ENCODE measurements at regions not wholly inside any gene's neighbourhood (a gene's known extent, or its start where the extent isn't known, plus 50 kb on each side); places are given as distances from the start of the nearest gene placed in this dataset.
A peak's percentile ranks its signal among the peaks of the same experiment; 100 is the strongest.
"Not testable (repeated sequence)": the region's sequence is repeated elsewhere in the genome, so short reads cannot be mapped to it uniquely, and the experiment has no call there.

GRCh38 chr4:97072666-97073065 lies 1070.6 kb downstream of the STPG2 start:
- H3K4me3 ChIP-seq (ENCODE audit: low read depth, low read length): no peak overlapping the region
- H3K27ac ChIP-seq: no peak overlapping the region
- H3K27me3 ChIP-seq (ENCODE audit: insufficient read depth, low read depth, severe bottlenecking): no peaks in the 10 kb centered on the region
- no peaks in the 10 kb centered on the region for H3K36me3 ChIP-seq
- DNase-seq: peak; percentile 87
- no peak for TF ChIP-seq CTCF (IDR thresholded peaks at IDR 0.05; ENCODE audit: low read depth, low read length)
- H3K9me3 ChIP-seq (ENCODE audit: severe bottlenecking): no peaks in the 10 kb centered on the region

- H3K9me3 ChIP-seq (ENCODE audit: severe bottlenecking): no peaks in the 10 kb centered on the region
- H3K36me3 ChIP-seq: no peaks in the 10 kb centered on the region
- H3K27me3 ChIP-seq (ENCODE audit: insufficient read depth, low read depth, severe bottlenecking): no peaks in the 10 kb centered on the region
- TF ChIP-seq CTCF (IDR thresholded peaks at IDR 0.05; ENCODE audit: low read depth, low read length): no peak
- no peak overlapping the region for H3K4me3 ChIP-seq (ENCODE audit: low read depth, low read length)
- DNase-seq: no peak
- H3K27ac ChIP-seq: no peak overlapping the region
Observed at GRCh38 chr4:97073194-97073593, 1070.1 kb downstream of the STPG2 start.

GRCh38 chr4:97074531-97074930 lies 1068.7 kb downstream of the STPG2 start:
- no peak for TF ChIP-seq CTCF (IDR thresholded peaks at IDR 0.05; ENCODE audit: low read depth, low read length)
- no peaks in the 10 kb centered on the region for H3K36me3 ChIP-seq

GRCh38 chr4:97081951-97082350 lies 1061.3 kb downstream of the STPG2 start:
- Histone ChIP-seq H3K4me3 (ENCODE audit: low read depth, low read length) (no peak overlapping the region), H3K36me3 (no peaks in the 10 kb centered on the region), H3K27ac (no peak overlapping the region), H3K9me3 (ENCODE audit: severe bottlenecking) (no peaks in the 10 kb centered on the region), H3K27me3 (ENCODE audit: insufficient read depth, low read depth, severe bottlenecking) (no peaks in the 10 kb centered on the region)
- TF ChIP-seq CTCF (IDR thresholded peaks at IDR 0.05; ENCODE audit: low read depth, low read length): no peak
- DNase-seq: no peak

More at GRCh38 chr4:97074531-97074930, 1068.7 kb downstream of the STPG2 start:
- Histone ChIP-seq H3K4me3 (ENCODE audit: low read depth, low read length) (no peak overlapping the region), H3K27me3 (ENCODE audit: insufficient read depth, low read depth, severe bottlenecking) (no peaks in the 10 kb centered on the region), H3K9me3 (ENCODE audit: severe bottlenecking) (no peaks in the 10 kb centered on the region), H3K27ac (no peak overlapping the region)
- DNase-seq: no peak

GRCh38 chr4:97097036-97097435 lies 1046.2 kb downstream of the STPG2 start:
- H3K9me3 ChIP-seq (ENCODE audit: severe bottlenecking); DNase-seq; H3K36me3 ChIP-seq; H3K27ac ChIP-seq; H3K27me3 ChIP-seq (ENCODE audit: insufficient read depth, low read depth, severe bottlenecking); H3K4me3 ChIP-seq (ENCODE audit: low read depth, low read length): not testable (repeated sequence)

- H3K27ac ChIP-seq; H3K4me3 ChIP-seq (ENCODE audit: low read depth, low read length); H3K27me3 ChIP-seq (ENCODE audit: insufficient read depth, low read depth, severe bottlenecking); H3K9me3 ChIP-seq (ENCODE audit: severe bottlenecking); DNase-seq; H3K36me3 ChIP-seq: not testable (repeated sequence)
Observed at GRCh38 chr4:97101171-97101570, 1042.1 kb downstream of the STPG2 start.

GRCh38 chr4:97103252-97103651 lies 1040.0 kb downstream of the STPG2 start:
- no peak for TF ChIP-seq CTCF (IDR thresholded peaks at IDR 0.05; ENCODE audit: low read depth, low read length)
- no peak for DNase-seq
- H3K27ac ChIP-seq: no peak overlapping the region
- no peaks in the 10 kb centered on the region for H3K36me3 ChIP-seq
- H3K9me3 ChIP-seq (ENCODE audit: severe bottlenecking): no peaks in the 10 kb centered on the region
- no peak overlapping the region for H3K4me3 ChIP-seq (ENCODE audit: low read depth, low read length)
- no peaks in the 10 kb centered on the region for H3K27me3 ChIP-seq (ENCODE audit: insufficient read depth, low read depth, severe bottlenecking)

Measured in WERI-Rb-1 (cell line).